Suprapubic skin (tissue), 4 donors: ENCODE measurements at regions not wholly inside any gene's neighbourhood (a gene's known extent, or its start where the extent isn't known, plus 50 kb on each side); places are given as distances from the start of the nearest gene placed in this dataset.

Experiments used
- POLR2A ChIP-seq, 2 donors: fragments of 450-650 bp; IDR thresholded peaks; one replicate each; pipeline ENCODE4 v1.6.1; 2017; ENCODE audit warnings: antibody characterized with exemption in 2 of 2, mild to moderate bottlenecking in 2 of 2, moderate library complexity in 2 of 2
- POLR2AphosphoS5 ChIP-seq, 3 donors: sonication (generic); formaldehyde crosslinking; IDR thresholded peaks; one replicate each; pipeline ENCODE4 v1.6.1; 2017; ENCODE audit warnings: antibody characterized with exemption in 3 of 3
- TF ChIP-seq, protein P1 (sequence below), 2 donors: fragments of 200-600 bp in 1 of 2; fragments of 450-650 bp in 1 of 2; sonication (generic) in 1 of 2; IDR thresholded peaks; one replicate each; pipeline ENCODE4 v1.5.1; 2016 to 2019; ENCODE audit warnings: antibody characterized with exemption in 2 of 2, mild to moderate bottlenecking in 1 of 2, moderate library complexity in 1 of 2

DNA sequence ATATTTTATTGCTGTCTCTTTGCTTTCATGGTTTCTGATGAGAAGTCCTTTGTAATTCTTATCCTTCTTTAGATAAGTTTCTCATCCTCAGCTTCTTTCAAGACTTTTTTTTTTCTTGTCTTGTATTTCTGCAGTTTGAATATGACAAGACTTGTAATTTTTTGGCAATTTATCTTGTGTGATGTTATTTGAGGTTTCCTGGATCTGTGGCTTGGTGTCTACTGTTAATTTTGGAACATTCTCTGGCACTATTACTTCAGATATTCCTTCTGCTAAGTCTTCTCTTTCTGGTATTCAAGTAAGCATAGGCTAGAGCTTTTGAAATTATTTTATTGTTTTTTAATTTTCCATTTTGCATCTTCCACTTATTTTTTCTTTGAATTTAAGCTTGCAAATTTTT, 1083.2 kb downstream of the CNTNAP5 start:
- TF ChIP-seq, protein P1, sequence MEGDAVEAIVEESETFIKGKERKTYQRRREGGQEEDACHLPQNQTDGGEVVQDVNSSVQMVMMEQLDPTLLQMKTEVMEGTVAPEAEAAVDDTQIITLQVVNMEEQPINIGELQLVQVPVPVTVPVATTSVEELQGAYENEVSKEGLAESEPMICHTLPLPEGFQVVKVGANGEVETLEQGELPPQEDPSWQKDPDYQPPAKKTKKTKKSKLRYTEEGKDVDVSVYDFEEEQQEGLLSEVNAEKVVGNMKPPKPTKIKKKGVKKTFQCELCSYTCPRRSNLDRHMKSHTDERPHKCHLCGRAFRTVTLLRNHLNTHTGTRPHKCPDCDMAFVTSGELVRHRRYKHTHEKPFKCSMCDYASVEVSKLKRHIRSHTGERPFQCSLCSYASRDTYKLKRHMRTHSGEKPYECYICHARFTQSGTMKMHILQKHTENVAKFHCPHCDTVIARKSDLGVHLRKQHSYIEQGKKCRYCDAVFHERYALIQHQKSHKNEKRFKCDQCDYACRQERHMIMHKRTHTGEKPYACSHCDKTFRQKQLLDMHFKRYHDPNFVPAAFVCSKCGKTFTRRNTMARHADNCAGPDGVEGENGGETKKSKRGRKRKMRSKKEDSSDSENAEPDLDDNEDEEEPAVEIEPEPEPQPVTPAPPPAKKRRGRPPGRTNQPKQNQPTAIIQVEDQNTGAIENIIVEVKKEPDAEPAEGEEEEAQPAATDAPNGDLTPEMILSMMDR (IDR thresholded peaks at IDR 0.05): no peak
- TF ChIP-seq POLR2A (IDR thresholded peaks at IDR 0.05) (no peak), POLR2AphosphoS5 (IDR thresholded peaks at IDR 0.05) (no peak)
